NT2/D1 (cell line): ENCODE measurements at regions not wholly inside any gene's neighbourhood (a gene's known extent, or its start where the extent isn't known, plus 50 kb on each side); places are given as distances from the start of the nearest gene placed in this dataset.

ENCODE experiments used
- DNase-seq: peaks from one replicate; pipeline ENCODE4 v3.0.0-alpha.2; 2011; ENCODE audit warnings: low read depth, low spot score
- H3K27me3 ChIP-seq: 2 replicates; pipeline ENCODE4 v1.6.0; 2011; ENCODE audit warnings: mild to moderate bottlenecking; ENCODE audit not compliant: insufficient read length, insufficient read depth
- H3K36me3 ChIP-seq: 2 replicates; pipeline ENCODE4 v1.6.1; 2011; ENCODE audit warnings: mild to moderate bottlenecking, low read length, mixed read lengths; ENCODE audit not compliant: insufficient read depth, insufficient read length
- H3K4me1 ChIP-seq: 2 replicates; pipeline ENCODE4 v1.5.1; 2011; ENCODE audit not compliant: insufficient read depth, insufficient read length
- H3K4me3 ChIP-seq: 2 replicates; pipeline ENCODE4 v1.5.1; 2011; ENCODE audit warnings: low read depth; ENCODE audit not compliant: insufficient read length
- H3K9ac ChIP-seq: 2 replicates; pipeline ENCODE4 v1.6.0; 2011; ENCODE audit warnings: low read depth; ENCODE audit not compliant: insufficient read length
- H3K9me3 ChIP-seq: 2 replicates; pipeline ENCODE4 v1.5.1; 2011; ENCODE audit warnings: mild to moderate bottlenecking, low read length; ENCODE audit not compliant: insufficient read depth
- SUZ12 ChIP-seq: IDR thresholded peaks from 2 replicates; pipeline ENCODE4 v1.6.1; 2011; ENCODE audit not compliant: insufficient read length, insufficient read depth; ENCODE audit errors: extremely low read depth
- YY1 ChIP-seq: IDR thresholded peaks from 2 replicates; pipeline ENCODE4 v1.6.1; 2011; ENCODE audit not compliant: insufficient read length, insufficient read depth
- ZNF274 ChIP-seq: IDR thresholded peaks from 2 replicates; pipeline ENCODE4 v1.6.1; 2011; ENCODE audit warnings: mild to moderate bottlenecking, low read depth, low read length

DNA sequence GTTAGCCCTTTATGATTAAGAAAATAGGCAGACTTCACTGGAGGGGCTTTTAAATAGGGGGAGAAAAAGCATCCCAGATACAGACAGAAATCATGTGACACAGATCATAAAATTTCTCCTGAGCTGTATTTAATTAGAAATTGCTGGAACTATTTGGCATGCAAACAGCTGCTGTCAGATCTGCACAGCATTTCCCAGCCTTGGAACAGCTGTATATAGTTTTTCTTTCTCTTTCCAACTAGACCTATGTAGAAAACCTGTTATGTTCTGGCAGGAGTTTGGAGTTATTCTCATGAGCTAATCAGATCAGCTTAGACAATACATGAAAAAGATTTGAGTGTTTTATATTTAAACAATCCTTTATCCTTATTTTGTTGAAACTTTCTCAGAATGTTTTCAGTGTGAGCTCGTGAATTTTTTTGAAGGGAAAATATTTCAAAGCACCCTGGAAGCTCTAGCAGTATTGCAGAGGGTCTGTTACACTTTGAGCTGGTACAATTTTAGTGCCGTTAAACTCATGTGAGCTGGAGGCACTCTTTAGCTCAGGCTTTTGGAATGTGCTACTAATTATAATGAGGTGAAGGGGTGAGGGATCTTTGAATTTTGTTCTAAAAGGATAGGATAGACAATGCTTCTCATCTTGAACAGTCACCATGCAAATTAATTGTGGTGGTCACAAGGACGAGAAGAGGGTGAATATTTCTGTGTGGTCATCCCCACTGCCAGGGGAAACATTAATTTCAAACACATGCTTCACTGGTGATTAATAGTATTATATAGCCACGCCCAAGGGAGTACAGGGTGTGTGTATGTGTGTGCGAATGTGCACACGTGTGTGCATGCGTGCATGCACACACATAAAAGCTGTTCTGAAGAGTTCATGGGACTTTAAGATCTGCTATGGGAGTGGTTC, 239.4 kb upstream of the FBXL7 start:
- Histone ChIP-seq H3K4me1 (peaks cover 3% of the 10 kb centered on the region), H3K9ac (no peak overlapping the region), H3K9me3 (no peaks in the 10 kb centered on the region), H3K4me3 (no peak overlapping the region), H3K36me3 (no peaks in the 10 kb centered on the region), H3K27me3 (no peaks in the 10 kb centered on the region)
- no peak for TF ChIP-seq SUZ12
- TF ChIP-seq YY1 = no peak
- no peak for TF ChIP-seq ZNF274
- no peak for DNase-seq

DNA sequence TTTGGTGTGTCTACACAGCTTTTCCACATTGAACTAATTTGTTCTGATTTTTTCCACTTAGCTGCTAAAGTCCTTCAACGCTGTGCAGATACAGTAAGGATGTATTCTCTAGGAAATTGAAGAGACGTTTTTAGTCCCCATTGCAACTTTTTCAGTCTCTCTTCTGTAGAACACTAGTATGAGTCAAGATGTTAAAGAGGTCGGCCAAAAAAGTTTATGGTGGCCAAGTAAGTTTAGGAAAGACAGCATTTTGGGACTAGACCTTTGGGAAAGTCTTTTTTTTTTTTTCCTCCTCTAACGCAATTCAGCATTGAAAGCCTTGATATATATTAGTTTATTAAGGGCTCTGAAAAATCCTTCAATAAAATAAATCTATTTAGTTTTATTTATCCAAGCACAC, 243.5 kb upstream of the FBXL7 start:
- DNase-seq = no peak
- Histone ChIP-seq H3K4me1 (peaks cover 2% of the 10 kb centered on the region), H3K9me3 (no peaks in the 10 kb centered on the region), H3K27me3 (no peaks in the 10 kb centered on the region), H3K9ac (no peak overlapping the region), H3K4me3 (no peak overlapping the region), H3K36me3 (no peaks in the 10 kb centered on the region)
- no peak for TF ChIP-seq ZNF274
- no peak for TF ChIP-seq SUZ12
- TF ChIP-seq YY1 = no peak

DNA sequence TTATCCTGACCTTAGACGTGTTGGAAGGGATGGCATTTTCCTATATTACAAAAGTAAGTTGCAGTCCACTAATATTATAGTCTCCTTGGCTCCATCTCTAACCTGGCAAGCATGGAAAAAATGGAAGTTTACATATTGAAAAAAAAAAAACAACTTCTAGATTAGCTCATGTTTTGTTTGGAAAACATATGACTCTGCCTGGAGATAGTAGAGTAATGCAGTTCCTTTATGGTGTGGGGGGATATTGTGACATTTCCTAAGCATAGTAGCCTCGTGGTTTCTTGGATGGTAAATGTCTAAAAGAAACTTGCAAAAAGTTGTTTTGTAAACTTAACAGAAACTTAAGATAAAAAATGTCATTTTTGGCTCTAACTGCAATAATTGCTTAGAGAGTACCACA, 244.4 kb upstream of the FBXL7 start:
- no peak for DNase-seq
- H3K4me3 ChIP-seq = no peak overlapping the region
- H3K4me1 ChIP-seq = peaks cover 2% of the 10 kb centered on the region
- TF ChIP-seq YY1 (no peak), SUZ12 (no peak), ZNF274 (no peak)
- H3K9me3 ChIP-seq = no peaks in the 10 kb centered on the region
- no peaks in the 10 kb centered on the region for H3K27me3 ChIP-seq
- H3K9ac ChIP-seq = no peak overlapping the region
- no peaks in the 10 kb centered on the region for H3K36me3 ChIP-seq

DNA sequence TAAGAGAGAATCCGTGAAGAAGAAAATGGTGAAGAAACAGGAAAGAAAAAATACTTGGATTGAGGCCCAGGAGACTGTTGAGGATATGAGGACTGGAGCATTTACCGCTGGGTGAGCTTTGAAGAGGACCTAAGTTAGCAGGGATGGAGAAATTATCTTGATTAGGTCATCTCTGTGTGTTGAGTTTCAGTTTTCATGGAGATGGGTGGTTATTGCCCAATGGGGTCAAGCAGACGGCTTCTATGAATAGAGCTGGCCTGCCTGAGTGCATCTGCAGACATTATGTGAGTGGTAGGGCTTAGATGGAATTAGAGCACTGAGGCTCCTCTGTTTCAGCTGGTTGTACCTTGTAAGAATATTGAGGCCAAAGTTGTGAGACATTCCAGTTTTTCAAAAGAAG, 245.4 kb upstream of the FBXL7 start:
- H3K36me3 ChIP-seq = no peaks in the 10 kb centered on the region
- DNase-seq = no peak
- TF ChIP-seq ZNF274 (no peak), SUZ12 (no peak), YY1 (no peak)
- peaks cover 2% of the 10 kb centered on the region for H3K4me1 ChIP-seq
- no peaks in the 10 kb centered on the region for H3K9me3 ChIP-seq
- H3K9ac ChIP-seq = no peak overlapping the region
- H3K27me3 ChIP-seq = no peaks in the 10 kb centered on the region
- no peak overlapping the region for H3K4me3 ChIP-seq

DNA sequence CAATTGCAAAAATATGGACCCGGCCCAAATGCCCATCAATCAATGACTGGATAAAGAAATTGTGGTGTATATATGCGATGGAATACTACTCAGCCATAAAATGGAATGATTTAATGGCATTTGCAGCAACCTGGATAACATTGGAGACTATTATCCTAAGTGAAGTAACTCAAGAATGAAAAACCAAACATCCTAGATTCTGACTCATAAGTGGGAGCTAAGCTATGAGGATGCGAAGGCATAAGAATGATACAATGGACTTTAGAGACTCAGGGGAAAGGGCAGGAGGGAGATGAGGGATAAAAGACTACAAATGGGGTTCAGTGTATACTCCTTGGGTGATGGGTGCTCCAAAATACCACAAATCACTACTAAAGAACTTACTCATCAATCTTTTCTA, 247.6 kb upstream of the FBXL7 start:
- H3K27me3 ChIP-seq = no peaks in the 10 kb centered on the region
- H3K9me3 ChIP-seq = no peaks in the 10 kb centered on the region
- no peak overlapping the region for H3K9ac ChIP-seq
- no peaks in the 10 kb centered on the region for H3K36me3 ChIP-seq
- no peak overlapping the region for H3K4me3 ChIP-seq
- DNase-seq = no peak
- TF ChIP-seq YY1 = no peak
- no peak for TF ChIP-seq SUZ12
- no peak for TF ChIP-seq ZNF274
- H3K4me1 ChIP-seq = peaks cover 2% of the 10 kb centered on the region

DNA sequence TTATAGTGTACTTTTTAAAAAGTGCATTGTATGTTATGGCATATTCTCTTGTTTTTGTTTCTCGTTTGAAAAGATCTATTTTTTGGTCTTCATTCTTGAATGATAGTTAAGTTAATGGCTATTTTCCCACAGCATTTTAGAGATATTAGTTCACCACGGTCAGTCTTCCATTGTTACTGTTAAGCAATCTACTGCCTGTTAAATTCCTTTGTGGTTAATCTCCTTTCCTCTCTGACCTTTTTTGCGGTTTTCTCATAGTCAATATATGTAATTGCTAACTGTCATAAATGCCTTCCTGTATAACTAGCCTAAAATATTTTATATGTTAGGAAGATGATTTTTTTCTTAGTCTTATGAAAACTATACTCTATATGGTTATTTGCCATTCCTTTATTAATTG, 250.8 kb upstream of the FBXL7 start:
- Histone ChIP-seq H3K4me1 (no peaks in the 10 kb centered on the region), H3K9me3 (no peaks in the 10 kb centered on the region), H3K9ac (no peak overlapping the region), H3K4me3 (no peak overlapping the region), H3K27me3 (no peaks in the 10 kb centered on the region), H3K36me3 (no peaks in the 10 kb centered on the region)
- no peak for DNase-seq
- TF ChIP-seq SUZ12 (no peak), ZNF274 (no peak), YY1 (no peak)

DNA sequence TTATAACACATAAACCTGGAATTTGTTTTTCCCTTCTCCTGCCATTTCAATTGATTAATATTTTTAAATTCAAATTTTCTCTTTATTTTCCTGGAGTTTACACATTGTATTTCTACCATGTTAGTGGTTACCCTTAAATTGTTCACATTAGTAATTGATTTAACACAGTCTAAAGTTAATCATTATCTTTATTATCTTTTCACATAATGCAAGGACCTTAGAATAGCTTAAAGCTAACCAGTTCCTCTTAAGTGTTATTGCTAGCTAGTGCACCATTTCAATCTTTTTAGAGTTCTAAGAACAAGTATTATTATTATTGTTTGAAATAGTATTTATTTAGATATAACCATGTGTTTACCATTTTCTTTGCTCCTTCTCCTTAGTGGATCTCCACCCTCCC, 251.2 kb upstream of the FBXL7 start:
- Histone ChIP-seq H3K9ac (no peak overlapping the region), H3K36me3 (no peaks in the 10 kb centered on the region), H3K4me1 (no peaks in the 10 kb centered on the region), H3K27me3 (no peaks in the 10 kb centered on the region), H3K4me3 (no peak overlapping the region), H3K9me3 (no peaks in the 10 kb centered on the region)
- TF ChIP-seq YY1 = no peak
- TF ChIP-seq ZNF274 = no peak
- TF ChIP-seq SUZ12 = no peak
- no peak for DNase-seq

DNA sequence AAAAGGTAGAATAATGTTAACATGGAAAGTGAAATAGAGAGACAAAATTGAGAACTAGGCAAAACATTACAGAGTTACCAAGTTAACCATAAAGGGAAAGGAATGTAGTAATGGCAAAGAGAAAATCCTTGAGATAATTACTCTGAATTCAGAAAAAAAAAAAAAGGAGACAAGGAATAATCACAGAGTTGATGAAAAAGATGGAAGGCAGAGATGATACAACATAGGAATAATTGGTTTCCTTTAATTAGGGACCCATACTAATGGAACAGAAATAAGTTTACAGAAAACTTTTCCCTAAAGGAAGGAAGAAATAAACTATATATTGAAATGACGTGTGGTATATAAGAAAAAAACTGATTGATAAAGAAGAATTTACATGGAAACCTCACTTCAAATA, 254.1 kb upstream of the FBXL7 start:
- no peaks in the 10 kb centered on the region for H3K27me3 ChIP-seq
- no peaks in the 10 kb centered on the region for H3K36me3 ChIP-seq
- 0 out of 2 replicates have a peak, but pooled peaks cover 6% of the 10 kb centered on the region for H3K9me3 ChIP-seq
- no peak for DNase-seq
- TF ChIP-seq ZNF274 (no peak), SUZ12 (no peak), YY1 (no peak)
- H3K4me1 ChIP-seq = no peaks in the 10 kb centered on the region
- no peak overlapping the region for H3K4me3 ChIP-seq
- H3K9ac ChIP-seq = no peak overlapping the region
